ENCODE measurements at regions not wholly inside any gene's neighbourhood (a gene's known extent, or its start where the extent isn't known, plus 50 kb on each side); places are given as distances from the start of the nearest gene placed in this dataset.

DNA sequence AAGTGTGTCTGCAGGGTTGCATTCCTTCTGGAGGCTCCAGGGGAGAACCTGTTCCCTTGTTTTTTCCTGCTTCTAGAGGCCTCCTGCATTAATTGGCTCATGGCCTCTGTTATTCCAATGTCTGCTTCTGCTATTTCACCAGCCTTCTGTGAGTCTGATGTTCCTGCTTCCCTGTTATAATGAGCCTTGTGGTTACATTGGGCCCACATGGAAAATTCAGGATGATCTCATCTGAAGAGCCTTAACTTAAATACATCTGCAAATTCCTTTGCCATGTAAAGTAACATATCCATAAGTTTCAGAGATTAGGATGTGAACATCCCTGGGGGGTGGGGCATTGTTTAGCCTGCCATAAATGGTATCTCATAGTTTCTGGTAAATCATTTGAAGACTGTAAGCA, 181.1 kb downstream of the RWDD3 start:
- in situ Hi-C loops (cut with HindIII; ENCODE audit: low sequenced_read_pairs): no loop called here

DNA sequence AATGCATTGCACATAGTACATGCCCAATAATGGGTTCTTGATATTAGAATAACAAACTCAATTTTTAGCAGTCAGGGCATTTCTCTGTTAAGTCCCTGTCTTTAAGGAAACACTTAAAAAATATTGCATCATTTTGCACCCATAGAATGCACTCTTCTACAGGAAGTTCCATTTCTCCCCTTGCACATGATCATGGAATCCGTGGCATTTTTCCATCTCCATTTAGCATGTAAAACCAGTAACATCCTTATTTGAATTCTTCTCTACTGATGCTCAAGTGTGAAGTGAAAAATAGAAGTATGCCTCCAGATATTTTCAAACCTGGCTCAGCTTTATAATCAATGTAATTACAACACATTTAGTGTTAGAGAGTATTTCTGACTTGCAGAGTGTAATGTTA, 192.8 kb downstream of the RWDD3 start:
- in situ Hi-C loops (cut with HindIII; ENCODE audit: low sequenced_read_pairs): no loop called here

DNA sequence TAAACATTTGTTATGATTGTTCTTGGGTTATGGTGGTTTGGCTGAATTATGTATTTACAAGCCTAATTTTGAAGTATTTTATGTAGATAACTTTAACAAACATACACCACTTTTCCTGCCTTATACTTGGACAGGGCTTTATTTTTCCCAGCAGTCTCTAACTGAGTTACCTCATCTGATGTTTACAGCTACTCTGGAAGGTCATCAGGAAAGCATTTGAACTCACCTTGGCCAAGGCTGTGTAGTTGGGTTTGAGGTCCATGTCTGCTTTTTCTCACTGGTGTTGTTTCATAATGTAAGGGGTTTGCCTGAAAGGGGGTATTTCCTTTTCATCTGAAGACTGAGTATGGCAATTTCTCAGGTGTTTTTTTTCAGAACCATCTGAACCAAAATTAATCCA, 193.5 kb downstream of the RWDD3 start:
- in situ Hi-C loops (cut with HindIII; ENCODE audit: low sequenced_read_pairs): no loop called here

DNA sequence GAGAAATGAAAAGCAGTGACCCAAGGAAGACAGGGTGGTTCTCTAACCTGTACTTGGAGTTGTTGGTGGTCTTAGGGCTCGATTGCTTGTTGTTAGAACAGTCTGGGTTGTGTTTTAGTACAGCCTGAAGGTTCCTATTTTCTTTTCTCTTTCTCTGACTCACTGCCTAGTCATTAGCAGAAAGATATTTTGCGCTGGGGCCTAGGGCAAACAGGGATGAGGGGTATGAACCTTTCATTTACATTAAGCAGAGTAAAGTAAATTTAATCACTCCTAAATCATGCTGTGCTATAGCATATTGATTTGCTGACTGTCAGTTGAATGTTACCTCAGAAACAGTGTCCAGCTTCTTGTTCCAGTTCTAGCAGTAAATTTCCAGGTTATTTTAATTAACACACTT, 197.2 kb downstream of the RWDD3 start:
- in situ Hi-C loops (cut with HindIII; ENCODE audit: low sequenced_read_pairs): no loop called here

DNA sequence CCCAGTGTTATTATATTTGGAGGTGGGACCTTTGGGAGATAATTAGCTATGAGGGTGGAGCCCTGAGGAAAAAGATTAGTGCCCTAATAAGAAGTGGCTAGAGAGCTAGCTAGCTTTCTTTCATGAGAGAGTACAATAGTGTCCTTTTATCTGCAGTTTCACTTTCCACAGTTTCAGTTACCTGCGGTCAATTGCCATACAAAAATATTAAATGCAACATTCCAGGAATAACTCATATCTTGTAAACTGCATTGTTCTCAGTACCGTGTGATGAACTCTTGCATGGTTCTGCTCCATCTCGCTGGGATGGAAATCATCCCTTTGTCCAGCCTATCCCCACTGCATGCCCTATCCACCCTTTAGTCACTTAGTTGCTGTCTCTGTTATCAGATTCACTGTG, 201.6 kb downstream of the RWDD3 start:
- in situ Hi-C loops (cut with HindIII; ENCODE audit: low sequenced_read_pairs): no loop called here

DNA sequence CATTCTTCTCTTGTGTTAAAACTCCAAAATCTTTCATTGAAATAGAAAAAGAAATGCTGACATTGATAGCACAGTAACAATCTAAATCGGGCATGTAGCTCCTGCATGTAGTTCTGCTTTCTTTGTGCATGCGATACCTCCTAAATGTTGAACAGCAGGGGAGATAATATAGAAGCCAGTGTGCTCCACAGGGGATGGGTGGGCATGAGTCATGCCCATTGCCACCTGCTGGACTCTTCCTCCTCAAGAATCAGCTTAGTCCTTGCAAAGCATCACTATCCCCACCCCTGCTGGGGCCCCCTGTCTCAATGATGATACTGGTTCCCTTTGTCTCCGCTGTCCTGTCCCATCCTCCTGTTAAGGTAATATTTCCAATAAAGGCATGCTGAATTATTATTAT, 203.0 kb downstream of the RWDD3 start:
- in situ Hi-C loops (cut with HindIII; ENCODE audit: low sequenced_read_pairs): no loop called here

DNA sequence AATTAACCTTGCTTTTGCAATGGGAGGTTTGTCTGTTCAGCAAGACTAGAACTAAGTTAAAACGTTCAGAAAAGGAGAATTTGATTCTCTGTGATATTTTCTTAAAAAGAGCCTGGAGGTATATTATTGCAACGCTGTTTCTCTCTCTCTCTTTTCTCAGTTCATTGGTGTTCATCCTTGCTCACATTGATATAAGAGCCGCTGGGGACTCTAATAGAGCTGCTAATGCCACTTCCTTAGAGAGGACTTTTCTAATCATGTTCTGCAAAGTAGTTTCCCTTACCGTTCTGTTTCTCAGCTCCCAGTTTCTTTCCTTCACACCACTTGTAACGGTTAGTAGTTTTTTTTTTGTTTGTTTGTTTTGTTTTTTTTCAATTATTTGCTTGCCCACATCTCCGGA, 203.8 kb downstream of the RWDD3 start:
- in situ Hi-C loops (cut with HindIII; ENCODE audit: low sequenced_read_pairs): no loop called here

DNA sequence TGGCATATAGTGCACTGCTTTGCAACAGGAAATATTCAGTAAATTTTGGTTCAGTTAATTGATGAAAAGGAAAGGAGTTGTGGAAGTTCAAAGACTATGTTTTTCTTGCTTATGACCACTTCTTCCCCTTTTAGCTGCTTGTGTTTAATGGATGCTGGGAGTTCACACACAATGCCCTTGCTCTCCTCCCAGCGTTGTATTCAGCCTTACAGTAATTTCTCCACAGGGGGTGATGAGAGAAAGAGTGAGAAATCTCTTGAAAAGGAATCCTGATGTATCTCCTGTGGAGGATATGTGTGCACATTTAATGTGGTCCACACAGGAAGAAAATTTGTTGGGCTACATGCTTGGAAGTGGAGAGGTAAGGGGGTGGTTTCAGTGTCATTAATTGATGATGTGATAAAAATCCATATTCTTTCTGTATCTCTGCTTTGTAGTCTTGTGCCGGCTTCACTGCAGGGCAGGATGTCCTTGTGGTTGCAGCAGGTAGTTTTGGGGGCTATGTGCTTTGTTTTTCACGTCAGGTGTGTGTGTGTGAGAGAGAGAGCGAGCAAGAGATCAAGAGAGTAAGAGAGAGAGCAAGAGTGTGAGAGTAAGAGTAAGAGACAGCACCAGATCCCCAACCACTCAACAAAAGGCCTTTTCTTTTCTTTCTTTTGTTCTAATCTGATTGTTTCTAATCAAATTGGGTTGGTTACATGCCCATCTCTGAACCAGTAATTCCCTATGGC, 204.4 kb downstream of the RWDD3 start:
- in situ Hi-C loops (cut with HindIII; ENCODE audit: low sequenced_read_pairs): no loop called here

DNA sequence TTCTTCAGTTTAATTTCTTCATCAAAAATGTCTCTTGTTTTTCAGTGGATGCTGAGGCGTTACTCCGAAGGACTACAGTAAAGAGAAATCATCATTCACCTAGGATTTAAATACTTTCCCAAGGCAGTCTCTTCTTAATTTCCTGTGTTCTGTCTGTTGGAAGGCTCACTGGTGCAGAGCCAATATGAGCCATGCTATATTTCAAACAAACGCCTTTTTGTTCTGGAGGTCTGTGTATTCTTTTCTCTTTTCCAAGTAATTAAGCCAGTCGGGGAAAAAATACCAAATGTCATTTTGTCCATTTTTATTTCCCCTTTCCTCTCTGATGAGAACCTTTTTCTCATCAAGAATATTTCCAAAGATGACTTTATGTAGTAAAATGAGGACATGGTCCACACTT, 206.5 kb downstream of the RWDD3 start:
- in situ Hi-C loops (cut with HindIII; ENCODE audit: low sequenced_read_pairs): no loop called here

DNA sequence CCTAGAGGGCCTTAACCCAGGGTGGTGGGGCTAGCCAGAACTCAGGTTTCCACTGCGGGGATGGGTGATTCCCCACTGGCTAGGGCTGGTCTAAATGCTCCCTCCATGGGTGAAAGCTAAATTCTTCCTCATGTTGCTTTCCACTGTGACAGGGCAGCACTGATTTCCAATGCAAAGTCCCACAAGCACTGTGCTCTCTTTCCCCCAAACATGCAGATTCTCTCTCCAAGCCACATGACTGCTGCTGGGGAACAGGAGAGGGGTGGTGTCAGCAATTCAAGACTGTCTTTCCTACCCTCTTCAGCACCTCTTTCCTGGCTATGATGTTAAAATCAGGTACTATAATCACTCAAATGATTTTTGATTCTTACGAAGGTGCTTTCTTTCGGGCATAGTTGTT, 215.5 kb downstream of the RWDD3 start:
- in situ Hi-C loops (cut with HindIII; ENCODE audit: low sequenced_read_pairs): no loop called here

DNA sequence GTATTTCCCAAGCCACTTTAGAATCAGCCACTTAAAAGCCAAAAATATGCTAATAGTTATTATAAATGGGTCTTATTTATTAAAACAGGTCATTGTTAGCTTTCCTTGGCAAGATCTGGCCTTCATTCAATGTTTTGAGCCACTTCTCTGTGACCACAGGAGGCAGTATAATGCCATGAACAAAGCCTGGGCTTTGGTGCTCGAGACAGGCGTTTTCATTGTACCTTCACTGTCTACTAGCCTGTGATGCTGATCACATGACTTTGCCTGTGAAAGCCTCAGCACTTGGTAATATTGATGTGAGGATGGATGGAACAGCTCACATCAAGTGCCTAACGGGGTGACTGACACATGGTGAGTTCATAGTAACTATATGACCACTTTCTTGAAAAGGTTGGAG, 217.0 kb downstream of the RWDD3 start:
- in situ Hi-C loops (cut with HindIII; ENCODE audit: low sequenced_read_pairs): no loop called here

DNA sequence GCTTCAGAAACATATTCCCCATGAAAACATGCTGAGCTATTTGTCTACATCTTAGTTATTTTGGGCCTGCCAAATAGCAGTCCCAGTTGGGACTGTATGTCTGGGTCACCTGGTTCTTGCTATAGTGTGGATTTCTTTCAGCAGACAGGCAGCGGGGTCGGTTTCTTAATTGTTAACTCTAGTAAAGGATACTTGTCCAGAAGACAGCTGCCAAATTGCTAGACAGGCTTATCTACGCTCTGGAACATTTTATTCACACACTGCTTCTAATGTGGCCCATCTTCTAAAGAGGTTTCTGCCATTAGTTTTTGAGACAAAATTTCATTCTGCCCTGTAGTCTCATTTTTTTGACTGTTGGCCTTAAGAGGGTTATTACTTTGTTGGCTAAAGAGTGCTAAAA, 217.9 kb downstream of the RWDD3 start:
- in situ Hi-C loops (cut with HindIII; ENCODE audit: low sequenced_read_pairs): no loop called here

DNA sequence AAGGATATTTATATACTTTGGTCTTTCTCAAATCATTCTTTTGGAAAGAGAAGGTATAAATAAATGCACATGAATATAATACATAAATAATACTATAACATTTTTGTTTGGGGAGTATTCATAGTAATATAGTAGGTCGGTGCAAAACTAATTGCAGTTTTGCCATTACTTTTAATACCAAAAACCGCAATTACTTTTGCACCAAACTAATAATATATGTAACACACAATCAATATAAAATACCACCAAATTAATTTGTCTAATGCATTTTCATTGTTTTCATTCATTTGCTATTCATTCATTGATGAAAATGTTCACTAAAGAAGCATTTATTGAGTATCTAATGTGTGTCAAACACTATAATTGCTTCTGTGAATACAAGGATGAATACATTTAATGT, 219.0 kb downstream of the RWDD3 start:
- in situ Hi-C loops (cut with HindIII; ENCODE audit: low sequenced_read_pairs): no loop called here

DNA sequence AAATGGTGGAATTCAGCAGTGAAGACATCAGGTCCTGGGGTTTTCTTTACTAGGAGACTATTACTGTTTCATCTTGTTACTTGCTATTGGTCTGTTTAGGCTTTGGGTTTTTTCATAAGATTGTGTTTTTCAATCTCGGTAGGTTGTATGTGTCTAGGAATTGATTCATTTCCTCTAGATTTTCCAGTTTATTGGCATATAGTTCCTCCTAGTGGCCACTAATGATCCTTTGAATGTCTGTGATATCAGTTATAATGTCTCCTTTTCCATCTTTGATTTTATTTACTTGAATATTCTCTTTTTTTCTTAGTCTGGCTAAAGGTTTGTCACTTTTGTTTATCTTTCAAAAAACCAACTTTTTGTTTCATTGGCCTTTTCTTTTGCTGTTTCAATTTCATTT, 233.0 kb downstream of the RWDD3 start:
- in situ Hi-C loops (cut with HindIII; ENCODE audit: low sequenced_read_pairs): no loop called here

DNA sequence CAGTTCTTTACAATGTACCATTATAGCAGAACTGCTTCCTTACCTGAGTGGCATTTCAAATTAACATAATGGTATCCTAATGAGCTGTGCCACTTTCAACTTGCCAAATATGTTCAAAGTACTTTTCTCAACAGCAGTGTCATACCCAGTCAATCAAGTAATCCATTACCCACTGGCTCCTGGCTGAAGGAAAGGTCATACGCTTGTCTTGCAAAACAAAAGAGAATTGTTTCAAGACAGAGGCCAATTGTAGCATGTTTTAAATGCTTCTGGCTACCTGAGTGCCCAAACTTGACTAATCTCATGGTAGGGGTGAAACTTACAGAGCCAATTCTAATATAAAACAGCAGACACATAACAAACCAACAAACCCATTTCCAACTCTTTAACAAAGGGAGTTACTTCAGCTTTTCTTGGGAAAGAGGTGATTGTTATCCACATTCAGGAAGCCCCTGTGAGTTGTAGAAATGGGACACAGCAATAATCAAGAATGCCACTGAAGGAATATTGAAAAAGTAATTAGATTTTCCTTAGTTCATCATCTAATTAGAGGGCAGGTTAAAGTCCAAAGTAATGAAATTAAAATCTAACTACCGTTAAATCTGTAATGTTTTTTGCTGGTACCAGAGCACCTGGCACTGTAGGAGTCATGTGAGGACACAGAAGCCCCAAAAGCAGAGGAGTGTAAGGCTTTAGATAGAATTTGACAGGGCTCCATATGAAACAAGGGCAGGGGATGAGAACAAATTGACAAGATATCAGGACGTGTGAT, 241.9 kb downstream of the RWDD3 start:
- in situ Hi-C loops (cut with HindIII; ENCODE audit: low sequenced_read_pairs): no loop called here

DNA sequence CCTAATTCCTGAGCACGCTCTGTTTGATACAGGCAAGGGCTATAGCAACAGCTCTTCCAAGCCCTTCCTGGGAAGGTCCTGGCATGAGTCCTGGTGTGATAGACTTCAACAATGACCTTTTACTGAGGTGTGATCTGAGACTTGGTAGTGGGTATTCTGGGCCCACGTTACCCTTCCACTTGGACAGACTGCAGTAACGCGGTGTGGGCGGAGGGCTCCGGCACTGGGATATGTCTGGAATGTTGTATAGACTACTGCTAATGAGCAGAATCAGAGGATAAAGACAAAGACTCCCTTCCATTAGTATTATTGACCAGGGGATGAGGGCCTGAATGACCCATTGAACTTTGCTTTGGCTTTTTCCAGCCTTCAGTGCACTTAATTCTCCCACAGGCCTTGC, 262.3 kb downstream of the RWDD3 start:
- in situ Hi-C loops (cut with HindIII; ENCODE audit: low sequenced_read_pairs): no loop called here

DNA sequence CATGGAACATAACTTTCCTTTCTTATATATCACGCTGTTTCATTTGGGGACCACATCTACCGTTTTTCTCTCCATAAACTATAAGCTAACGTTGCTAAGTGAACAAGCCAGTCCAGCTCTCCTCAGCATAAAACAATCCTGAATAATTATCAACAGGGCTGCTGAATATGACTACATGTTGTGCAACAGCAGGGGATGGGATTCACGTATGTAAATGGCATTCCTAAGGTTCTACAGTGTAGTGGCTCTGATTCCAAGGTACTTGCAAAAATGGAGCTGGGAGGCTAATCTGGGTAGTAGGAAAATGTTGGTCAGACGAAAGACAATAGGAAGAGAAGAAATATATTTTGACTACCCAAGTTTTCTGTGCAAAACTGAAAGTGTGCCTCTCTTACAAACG, 262.8 kb downstream of the RWDD3 start:
- in situ Hi-C loops (cut with HindIII; ENCODE audit: low sequenced_read_pairs): no loop called here

DNA sequence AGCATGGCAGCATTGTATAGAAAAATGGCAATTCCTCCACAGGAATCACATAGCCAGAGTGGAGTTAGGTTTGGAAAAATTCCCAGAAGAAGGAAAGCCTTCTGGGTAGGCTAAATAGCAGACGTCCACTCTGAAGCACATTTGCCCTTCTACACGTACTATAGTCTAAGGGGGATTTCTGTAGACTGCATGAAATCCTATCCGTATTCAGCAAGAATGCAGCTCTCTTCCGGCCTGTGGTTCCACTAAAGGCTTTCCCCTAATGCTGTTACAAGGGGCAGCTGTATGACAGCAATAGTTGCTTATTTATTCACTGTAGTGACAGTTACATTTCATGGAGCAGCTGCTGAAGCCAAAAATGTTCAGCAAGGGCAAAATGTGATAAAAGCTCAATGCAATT, 263.6 kb downstream of the RWDD3 start:
- in situ Hi-C loops (cut with HindIII; ENCODE audit: low sequenced_read_pairs): no loop called here

DNA sequence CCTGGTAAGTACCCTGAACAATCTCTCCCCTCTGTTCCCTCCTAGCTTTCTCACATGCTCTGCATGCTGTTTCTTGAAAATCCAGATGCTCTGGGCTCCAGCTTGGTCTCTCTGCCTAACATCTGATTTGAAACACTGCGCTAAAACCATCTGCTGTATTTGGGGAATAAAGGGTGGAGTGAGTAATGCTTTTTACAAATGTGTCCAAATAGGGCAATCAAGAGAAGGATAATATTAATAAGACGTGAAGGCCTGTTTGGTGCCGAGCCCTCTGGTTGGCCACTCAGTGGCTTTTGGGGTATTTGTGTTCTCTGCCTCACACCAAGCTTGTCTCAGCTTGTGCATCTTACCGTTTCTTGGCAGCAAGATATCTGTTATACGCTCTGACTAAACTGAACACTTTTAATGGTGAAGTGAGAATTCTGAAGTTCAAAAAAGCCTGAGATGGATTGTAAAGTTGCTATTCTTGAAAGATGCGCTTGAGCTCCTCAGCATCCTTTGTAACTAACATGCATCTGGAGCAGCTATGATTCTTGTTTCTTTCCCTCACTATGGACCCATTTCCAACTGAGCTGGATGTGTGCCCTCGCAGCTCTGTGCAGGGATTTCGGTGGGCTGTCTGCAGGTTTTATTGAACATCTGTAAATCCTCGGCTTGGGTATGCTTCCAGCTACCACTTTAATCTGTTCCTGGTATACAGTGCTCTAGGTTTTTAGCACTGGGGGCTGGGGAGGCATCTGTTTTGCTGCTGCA, 269.4 kb downstream of the RWDD3 start:
- in situ Hi-C loops (cut with HindIII; ENCODE audit: low sequenced_read_pairs): no loop called here

DNA sequence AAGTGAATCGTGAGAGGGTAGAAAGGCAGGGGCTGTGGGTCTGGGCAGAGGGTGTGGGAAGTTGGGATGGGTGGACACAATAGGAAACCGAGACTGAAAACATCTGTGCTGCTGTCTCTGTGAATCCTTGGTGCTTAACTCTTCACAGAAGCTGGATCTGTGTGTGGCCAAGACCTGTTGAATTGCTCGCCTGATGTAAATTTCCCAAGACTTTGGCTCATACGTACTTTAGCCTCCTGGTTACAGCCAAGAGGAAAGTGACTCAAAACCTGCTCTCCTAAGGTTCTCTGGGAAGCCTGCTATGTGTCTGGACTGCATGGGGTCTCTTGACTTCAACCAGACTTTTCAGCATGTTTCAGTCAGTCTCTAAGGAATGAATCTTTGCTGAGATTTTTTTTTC, 270.3 kb downstream of the RWDD3 start:
- in situ Hi-C loops (cut with HindIII; ENCODE audit: low sequenced_read_pairs): no loop called here

DNA sequence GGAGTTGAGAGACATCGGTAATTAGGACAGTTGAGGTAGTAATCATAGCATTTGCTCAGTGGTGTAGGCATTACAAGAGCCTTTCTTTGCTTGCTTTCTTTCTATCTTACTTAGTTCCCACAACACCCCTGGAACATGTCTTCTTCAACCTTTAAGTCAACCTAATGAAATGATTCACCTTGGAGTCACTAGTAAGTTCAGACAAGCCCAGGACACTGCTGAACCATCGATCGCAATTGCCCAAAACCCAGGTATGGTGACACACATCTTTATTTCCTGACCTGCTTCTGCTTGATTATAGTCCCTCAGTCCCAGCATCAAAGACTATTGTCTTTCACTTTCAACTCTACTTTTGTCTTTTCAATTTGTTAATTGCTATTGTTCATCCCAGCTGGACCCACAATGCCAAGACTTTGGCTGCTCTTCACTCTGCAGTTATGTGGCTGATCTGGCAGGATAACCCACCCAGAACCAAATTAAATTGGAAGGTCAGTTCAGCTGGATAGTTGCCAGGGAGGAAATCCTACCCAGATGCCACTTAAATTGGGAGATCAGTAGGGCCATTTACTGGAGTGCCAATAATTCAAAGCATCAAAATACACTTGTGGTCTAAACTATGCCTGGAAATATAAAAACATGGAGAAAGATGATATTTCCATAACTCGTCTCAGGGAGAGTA, 272.9 kb downstream of the RWDD3 start:
- in situ Hi-C loops (cut with HindIII; ENCODE audit: low sequenced_read_pairs): no loop called here
